Loucy (cell line): ENCODE measurements at regions not wholly inside any gene's neighbourhood (a gene's known extent, or its start where the extent isn't known, plus 50 kb on each side); places are given as distances from the start of the nearest gene placed in this dataset.

Experiments
- H2AFZ ChIP-seq: fragments of 200-600 bp; sonication (generic); 2 replicates; pipeline ENCODE4 v1.6.0; 2016; ENCODE audit warnings: antibody characterized with exemption, mild to moderate bottlenecking, low read length, moderate library complexity
- H3F3A ChIP-seq: fragments of 200-600 bp; 2 replicates; pipeline ENCODE4 v1.6.0; 2016; ENCODE audit warnings: antibody characterized with exemption, low read depth, mild to moderate bottlenecking
- H3K27me3 ChIP-seq: fragments of 200-600 bp; sonication (generic); 2 replicates; pipeline ENCODE4 v1.6.1; 2014; ENCODE audit warnings: low read length, mild to moderate bottlenecking; ENCODE audit not compliant: insufficient read depth, poor library complexity, severe bottlenecking
- H3K36me3 ChIP-seq: fragments of 200-600 bp; sonication (generic); 2 replicates; pipeline ENCODE4 v1.6.1; 2016; ENCODE audit warnings: low read length; ENCODE audit not compliant: insufficient read depth
- H3K4me1 ChIP-seq: fragments of 200-600 bp; sonication (generic); 2 replicates; pipeline ENCODE4 v1.5.1; 2014; ENCODE audit warnings: low read length, mild to moderate bottlenecking; ENCODE audit not compliant: insufficient read depth, poor library complexity, severe bottlenecking
- H3K4me2 ChIP-seq: fragments of 200-600 bp; sonication (generic); 2 replicates; pipeline ENCODE4 v1.6.0; 2014; ENCODE audit warnings: antibody characterized with exemption, low read length, low read depth, mild to moderate bottlenecking; ENCODE audit not compliant: poor library complexity, severe bottlenecking
- H3K4me3 ChIP-seq: fragments of 200-600 bp; sonication (generic); 2 replicates; pipeline ENCODE4 v1.5.1; 2014; ENCODE audit warnings: low read length, mild to moderate bottlenecking, mixed read lengths; ENCODE audit not compliant: poor library complexity, severe bottlenecking
- H3K79me2 ChIP-seq: fragments of 200-600 bp; sonication (generic); 2 replicates; pipeline ENCODE4 v1.6.1; 2014; ENCODE audit warnings: low read length; ENCODE audit not compliant: insufficient read depth
- H3K9ac ChIP-seq: fragments of 200-600 bp; sonication (generic); 2 replicates; pipeline ENCODE4 v1.6.0; 2014; ENCODE audit warnings: mild to moderate bottlenecking, low read depth, low read length, moderate library complexity; ENCODE audit not compliant: poor library complexity, severe bottlenecking
- H3K9me2 ChIP-seq: fragments of 200-600 bp; sonication (generic); replicated peaks from 2 replicates; pipeline ENCODE4 v1.6.1; 2016; ENCODE audit warnings: low read depth, low read length, mixed read lengths
- H3K9me3 ChIP-seq: fragments of 200-600 bp; sonication (generic); 2 replicates; pipeline ENCODE4 v1.6.1; 2014; ENCODE audit warnings: mild to moderate bottlenecking, antibody characterized with exemption, low read length, low read depth; ENCODE audit not compliant: insufficient read depth
- H4K20me1 ChIP-seq: fragments of 200-600 bp; sonication (generic); 2 replicates; pipeline ENCODE4 v1.6.0; 2014; ENCODE audit warnings: antibody characterized with exemption, low read length, mild to moderate bottlenecking; ENCODE audit not compliant: insufficient read depth, poor library complexity, severe bottlenecking
- CTCF ChIP-seq: fragments of 200-600 bp; sonication (generic); conservative IDR thresholded peaks from 2 replicates; pipeline ENCODE4 v1.5.1; 2014; ENCODE audit warnings: mild to moderate bottlenecking, antibody characterized with exemption, low read length
- EZH2phosphoT487 ChIP-seq: fragments of 200-600 bp; IDR thresholded peaks from 2 replicates; pipeline ENCODE4 v1.6.1; 2018; ENCODE audit warnings: antibody characterized with exemption, mild to moderate bottlenecking, moderate library complexity, borderline replicate concordance

- Histone ChIP-seq H3K4me3 (no peak overlapping the region), H3K9me3 (no peaks in the 10 kb centered on the region), H4K20me1 (no peaks in the 10 kb centered on the region), H3K79me2 (no peaks in the 10 kb centered on the region), H3F3A (no peaks in the 10 kb centered on the region), H3K27me3 (no peaks in the 10 kb centered on the region), H2AFZ (no peak overlapping the region), H3K9me2 (no peaks in the 10 kb centered on the region), H3K4me1 (peaks cover 9% of the 10 kb centered on the region), H3K36me3 (no peaks in the 10 kb centered on the region), H3K9ac (no peak overlapping the region), H3K4me2 (no peak overlapping the region)
- no peak for TF ChIP-seq EZH2phosphoT487
- no peak for TF ChIP-seq CTCF
Observed at GRCh38 chr2:850429-850828, 100.2 kb upstream of the SNTG2 start.

GRCh38 chr2:848099-848498, 102.5 kb upstream of the SNTG2 start:
- Histone ChIP-seq H3K9me3 (no peaks in the 10 kb centered on the region), H3K4me1 (no peaks in the 10 kb centered on the region), H3K9ac (no peak overlapping the region), H3F3A (no peaks in the 10 kb centered on the region), H3K4me2 (no peak overlapping the region), H3K9me2 (no peaks in the 10 kb centered on the region), H2AFZ (no peak overlapping the region), H3K27me3 (no peaks in the 10 kb centered on the region), H3K36me3 (no peaks in the 10 kb centered on the region), H4K20me1 (no peaks in the 10 kb centered on the region), H3K4me3 (no peak overlapping the region), H3K79me2 (no peaks in the 10 kb centered on the region)
- TF ChIP-seq CTCF (no peak), EZH2phosphoT487 (no peak)

GRCh38 chr2:847669-848068, 103.0 kb upstream of the SNTG2 start:
- no peaks in the 10 kb centered on the region for H3K9me2 ChIP-seq
- H2AFZ ChIP-seq, result no peak overlapping the region
- no peak overlapping the region for H3K9ac ChIP-seq
- no peaks in the 10 kb centered on the region for H4K20me1 ChIP-seq
- H3K4me3 ChIP-seq, result no peak overlapping the region
- H3F3A ChIP-seq, result no peaks in the 10 kb centered on the region
- TF ChIP-seq EZH2phosphoT487, result no peak
- no peak overlapping the region for H3K4me2 ChIP-seq
- H3K36me3 ChIP-seq, result no peaks in the 10 kb centered on the region
- no peaks in the 10 kb centered on the region for H3K79me2 ChIP-seq
- no peaks in the 10 kb centered on the region for H3K9me3 ChIP-seq
- no peaks in the 10 kb centered on the region for H3K27me3 ChIP-seq
- no peaks in the 10 kb centered on the region for H3K4me1 ChIP-seq

- H3F3A ChIP-seq, result no peaks in the 10 kb centered on the region
- H3K9ac ChIP-seq, result no peak overlapping the region
- H3K27me3 ChIP-seq, result no peaks in the 10 kb centered on the region
- TF ChIP-seq CTCF (no peak), EZH2phosphoT487 (no peak)
- no peaks in the 10 kb centered on the region for H3K36me3 ChIP-seq
- no peak overlapping the region for H3K4me3 ChIP-seq
- H3K9me2 ChIP-seq, result no peaks in the 10 kb centered on the region
- H3K9me3 ChIP-seq, result no peaks in the 10 kb centered on the region
- no peak overlapping the region for H2AFZ ChIP-seq
- H4K20me1 ChIP-seq, result no peaks in the 10 kb centered on the region
- no peaks in the 10 kb centered on the region for H3K4me1 ChIP-seq
- H3K79me2 ChIP-seq, result no peaks in the 10 kb centered on the region
- no peak overlapping the region for H3K4me2 ChIP-seq
Observed at GRCh38 chr2:844715-845114, 105.9 kb upstream of the SNTG2 start.
